ENCODE measurements at regions not wholly inside any gene's neighbourhood (a gene's known extent, or its start where the extent isn't known, plus 50 kb on each side); places are given as distances from the start of the nearest gene placed in this dataset.

- DNase-seq = no peak
Measured at GRCh38 chr2:9135822-9136558, 70.6 kb upstream of the ASAP2 start.

GRCh38 chr2:9127316-9127715, 79.3 kb upstream of the ASAP2 start:
- DNase-seq = no peak

GRCh38 chr2:9126540-9126939, 80.1 kb upstream of the ASAP2 start:
- no peak for DNase-seq

- no peak for DNase-seq
Measured at GRCh38 chr2:9124231-9124741, 82.3 kb upstream of the ASAP2 start.

GRCh38 chr2:9123069-9123468, 83.5 kb upstream of the ASAP2 start:
- DNase-seq = no peak

GRCh38 chr2:9122367-9122766, 84.2 kb upstream of the ASAP2 start:
- no peak for DNase-seq

- DNase-seq = no peak
Measured at GRCh38 chr2:9118383-9118960, 88.1 kb upstream of the ASAP2 start.

GRCh38 chr2:9115229-9115628, 91.4 kb upstream of the ASAP2 start:
- no peak for DNase-seq

GRCh38 chr2:9114458-9114857, 92.2 kb upstream of the ASAP2 start:
- DNase-seq = no peak

GRCh38 chr2:9113916-9114315, 92.7 kb upstream of the ASAP2 start:
- no peak for DNase-seq

GRCh38 chr2:9113262-9113661, 93.3 kb upstream of the ASAP2 start:
- DNase-seq = no peak

- no peak for DNase-seq
Measured at GRCh38 chr2:9112079-9112721, 94.4 kb upstream of the ASAP2 start.

- DNase-seq = no peak
Measured at GRCh38 chr2:9110893-9111569, 95.6 kb upstream of the ASAP2 start.

GRCh38 chr2:9110346-9110884, 96.2 kb upstream of the ASAP2 start:
- no peak for DNase-seq

- DNase-seq = no peak
Measured at GRCh38 chr2:9109871-9110270, 96.7 kb upstream of the ASAP2 start.

- DNase-seq = no peak
Measured at GRCh38 chr2:9108210-9108967, 98.2 kb upstream of the ASAP2 start.

GRCh38 chr2:9107168-9108025, 99.2 kb upstream of the ASAP2 start:
- DNase-seq = no peak

- DNase-seq = no peak
Measured at GRCh38 chr2:9106338-9107167, 100.1 kb upstream of the ASAP2 start.

GRCh38 chr2:9105601-9106337, 100.8 kb upstream of the ASAP2 start:
- no peak for DNase-seq
